Cardiac fibroblast (primary cell): ENCODE measurements at regions not wholly inside any gene's neighbourhood (a gene's known extent, or its start where the extent isn't known, plus 50 kb on each side); places are given as distances from the start of the nearest gene placed in this dataset.

ENCODE experiments used
- DNase-seq, 2 donors: peaks; one replicate each; pipeline versions ENCODE4 v3.0.0 to v3.0.0-alpha.2; 2010; ENCODE audit warnings: low read depth in 2 of 2
- H3K4me3 ChIP-seq, 2 donors: replicated peaks in 1 of 2; 1 replicate in 1 of 2; 2 replicates in 1 of 2; pipeline ENCODE4 v1.5.1; 2011; ENCODE audit warnings: low read depth in 2 of 2, low read length in 2 of 2, mild to moderate bottlenecking in 2 of 2, moderate library complexity in 1 of 2
- TF ChIP-seq, protein P1 (sequence below): IDR thresholded peaks from one replicate; pipeline ENCODE4 v1.5.1; 2011; ENCODE audit warnings: low read depth, mild to moderate bottlenecking, low read length, inconsistent platforms

DNA sequence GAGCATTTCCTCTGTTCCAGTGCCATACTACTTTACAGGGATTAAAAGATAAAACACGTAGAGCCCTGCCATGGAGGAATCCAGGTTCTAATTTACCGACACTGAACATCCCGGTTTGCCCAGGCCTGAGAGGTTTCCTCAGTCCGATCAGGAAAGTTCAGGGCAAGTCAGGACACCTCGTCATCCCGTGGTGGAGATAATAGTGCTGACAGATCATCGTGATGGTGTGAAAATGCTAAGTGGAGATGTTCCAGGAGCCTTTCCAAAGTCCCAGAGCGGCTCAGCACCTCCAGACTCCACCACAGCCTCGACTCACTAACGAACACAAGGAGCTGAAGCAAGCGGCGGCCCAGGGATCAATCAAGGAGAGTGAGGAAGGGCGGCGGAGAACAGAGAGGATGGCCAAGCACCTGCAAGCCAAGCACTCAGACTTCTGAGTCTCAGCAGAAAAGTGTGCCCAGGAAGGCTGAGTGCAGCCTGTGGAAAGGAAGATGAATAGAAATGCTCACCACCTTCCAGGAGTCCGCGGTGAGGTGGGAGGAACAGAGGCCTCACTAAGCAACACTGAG lies 103.7 kb upstream of the VWC2 start:
- TF ChIP-seq, protein P1, sequence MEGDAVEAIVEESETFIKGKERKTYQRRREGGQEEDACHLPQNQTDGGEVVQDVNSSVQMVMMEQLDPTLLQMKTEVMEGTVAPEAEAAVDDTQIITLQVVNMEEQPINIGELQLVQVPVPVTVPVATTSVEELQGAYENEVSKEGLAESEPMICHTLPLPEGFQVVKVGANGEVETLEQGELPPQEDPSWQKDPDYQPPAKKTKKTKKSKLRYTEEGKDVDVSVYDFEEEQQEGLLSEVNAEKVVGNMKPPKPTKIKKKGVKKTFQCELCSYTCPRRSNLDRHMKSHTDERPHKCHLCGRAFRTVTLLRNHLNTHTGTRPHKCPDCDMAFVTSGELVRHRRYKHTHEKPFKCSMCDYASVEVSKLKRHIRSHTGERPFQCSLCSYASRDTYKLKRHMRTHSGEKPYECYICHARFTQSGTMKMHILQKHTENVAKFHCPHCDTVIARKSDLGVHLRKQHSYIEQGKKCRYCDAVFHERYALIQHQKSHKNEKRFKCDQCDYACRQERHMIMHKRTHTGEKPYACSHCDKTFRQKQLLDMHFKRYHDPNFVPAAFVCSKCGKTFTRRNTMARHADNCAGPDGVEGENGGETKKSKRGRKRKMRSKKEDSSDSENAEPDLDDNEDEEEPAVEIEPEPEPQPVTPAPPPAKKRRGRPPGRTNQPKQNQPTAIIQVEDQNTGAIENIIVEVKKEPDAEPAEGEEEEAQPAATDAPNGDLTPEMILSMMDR = no peak
- H3K4me3 ChIP-seq = no peak overlapping the region
- no peak for DNase-seq

DNA sequence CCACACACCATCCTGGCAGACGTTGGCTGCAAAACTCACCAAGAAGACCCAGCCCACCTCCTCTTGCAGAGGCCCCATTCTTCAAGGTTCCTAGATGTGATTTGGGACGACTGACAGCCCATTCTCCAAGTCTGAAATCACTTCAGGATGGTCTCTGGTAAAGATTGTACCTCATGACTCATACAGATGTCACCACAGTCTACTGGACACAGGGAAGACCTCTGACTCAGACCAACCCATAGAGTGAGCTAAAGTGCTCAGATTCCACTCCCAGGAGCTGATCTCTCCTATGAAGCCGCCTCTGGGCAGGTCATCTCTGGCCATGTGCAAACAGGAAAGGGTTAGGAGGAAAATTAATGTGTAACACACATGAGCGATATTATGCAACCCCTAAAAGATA lies 102.4 kb upstream of the VWC2 start:
- TF ChIP-seq, protein P1 = no peak
- no peak overlapping the region for H3K4me3 ChIP-seq
- peak in 1 of 2 donors; percentile 1 for DNase-seq

DNA sequence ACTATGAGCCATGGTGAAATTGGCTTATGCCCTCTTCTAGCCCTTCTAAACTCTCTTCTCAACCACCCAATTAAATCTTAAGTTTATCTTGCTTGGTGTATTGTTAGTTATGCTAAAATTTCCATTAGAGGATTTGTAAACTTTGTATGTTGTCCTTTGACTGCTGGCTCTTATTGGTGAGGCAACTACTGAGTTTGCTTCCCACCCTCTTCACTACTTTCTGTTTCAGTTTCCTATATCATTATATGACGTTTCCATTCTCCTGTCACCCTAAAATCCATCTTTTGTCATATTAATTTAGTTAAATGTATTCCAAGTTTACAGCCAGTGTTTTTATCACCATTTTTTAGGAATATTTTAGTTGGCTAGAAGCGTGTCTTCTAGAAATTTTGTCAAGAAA lies 80.9 kb upstream of the VWC2 start:
- DNase-seq = no peak
- H3K4me3 ChIP-seq = no peak overlapping the region
- TF ChIP-seq, protein P1 = no peak

DNA sequence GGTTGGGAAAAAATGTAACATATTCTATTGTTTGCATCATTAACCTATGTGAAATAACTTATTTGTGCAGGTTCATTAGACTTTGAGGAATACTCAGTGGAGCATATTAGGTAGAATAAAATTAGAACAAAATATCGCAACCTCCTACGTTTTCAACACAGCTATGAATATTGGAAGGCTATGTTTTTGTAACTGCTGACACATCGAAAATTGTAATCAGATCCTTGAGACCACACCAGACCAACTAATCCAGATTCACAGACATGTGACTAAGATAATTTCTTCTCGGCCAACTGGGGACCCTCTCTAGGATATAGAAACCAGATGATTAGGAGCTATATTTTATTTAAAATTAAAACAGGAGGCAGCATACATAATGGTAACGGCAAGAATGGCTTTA lies 77.5 kb upstream of the VWC2 start:
- no peak overlapping the region for H3K4me3 ChIP-seq
- TF ChIP-seq, protein P1 = no peak
- DNase-seq = no peak

DNA sequence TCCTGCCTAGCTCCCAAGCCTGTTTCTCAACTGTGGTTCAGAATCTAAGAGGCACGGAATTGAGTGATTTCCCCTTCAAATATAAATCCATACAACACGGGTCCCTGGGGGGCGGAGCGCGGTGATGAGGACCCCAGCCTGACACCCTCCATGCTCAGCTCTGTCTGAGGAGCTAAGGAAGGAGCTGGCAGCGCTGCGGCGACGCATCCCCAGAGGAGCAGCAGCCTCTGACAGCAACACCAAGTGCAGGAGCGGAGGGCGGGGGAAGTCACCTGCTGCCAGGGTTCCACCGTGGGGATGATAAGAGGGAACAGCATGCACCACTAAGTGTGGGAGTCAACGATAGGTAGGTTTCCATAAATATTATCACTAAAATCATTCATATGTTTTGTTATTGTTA lies 72.6 kb upstream of the VWC2 start:
- H3K4me3 ChIP-seq = no peak overlapping the region
- TF ChIP-seq, protein P1 = no peak
- DNase-seq = no peak

DNA sequence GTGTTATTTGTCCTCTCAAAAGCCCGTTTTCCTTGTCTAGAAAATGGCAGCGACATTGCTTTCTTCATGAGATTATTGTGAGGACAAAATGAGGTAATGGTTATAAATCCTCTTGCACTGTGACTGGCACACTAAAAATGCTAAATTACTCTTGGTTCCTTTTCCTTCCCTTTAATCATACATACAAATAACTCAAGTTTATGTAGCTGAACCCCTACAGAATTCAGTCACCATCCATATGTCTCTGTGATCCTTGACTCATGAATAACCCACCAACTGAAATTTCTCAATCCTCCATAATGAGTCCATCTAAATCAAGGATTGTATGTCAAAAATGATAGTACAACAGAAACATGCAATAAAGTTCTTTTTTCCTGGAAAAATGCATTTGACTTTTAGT lies 71.3 kb upstream of the VWC2 start:
- H3K4me3 ChIP-seq = no peak overlapping the region
- TF ChIP-seq, protein P1 = no peak
- no peak for DNase-seq

DNA sequence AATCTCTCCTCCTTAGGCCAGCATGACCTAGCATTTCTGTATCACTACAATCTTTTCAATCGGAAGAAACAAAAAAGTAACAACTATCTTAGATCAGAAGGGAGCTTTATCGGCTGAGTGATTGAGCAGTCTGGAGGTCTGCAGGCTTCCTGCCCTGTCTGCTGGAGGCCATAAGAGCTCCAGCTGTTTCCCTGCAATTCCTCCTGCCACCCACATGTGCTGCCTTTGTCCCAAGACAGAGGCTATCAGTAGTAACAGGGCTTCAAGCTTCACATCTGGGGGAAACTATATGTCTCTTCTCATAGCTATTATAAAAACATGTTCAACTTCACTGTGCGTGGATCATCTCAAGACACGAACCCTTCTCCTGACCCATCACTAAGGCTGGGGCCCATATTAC lies 70.1 kb upstream of the VWC2 start:
- H3K4me3 ChIP-seq = no peak overlapping the region
- TF ChIP-seq, protein P1 = no peak
- DNase-seq = no peak
